Activated CD4-positive, alpha-beta T cell treated with anti-CD3 and anti-CD28 coated beads, Interleukin-2, amount 50 U/mL, for 48 hours (primary cell): ENCODE measurements at regions not wholly inside any gene's neighbourhood (a gene's known extent, or its start where the extent isn't known, plus 50 kb on each side); places are given as distances from the start of the nearest gene placed in this dataset.

ENCODE experiments used
- DNase-seq, 2 experiments: peaks; one replicate each; pipeline ENCODE4 v3.0.0-alpha.2; 2020

DNA sequence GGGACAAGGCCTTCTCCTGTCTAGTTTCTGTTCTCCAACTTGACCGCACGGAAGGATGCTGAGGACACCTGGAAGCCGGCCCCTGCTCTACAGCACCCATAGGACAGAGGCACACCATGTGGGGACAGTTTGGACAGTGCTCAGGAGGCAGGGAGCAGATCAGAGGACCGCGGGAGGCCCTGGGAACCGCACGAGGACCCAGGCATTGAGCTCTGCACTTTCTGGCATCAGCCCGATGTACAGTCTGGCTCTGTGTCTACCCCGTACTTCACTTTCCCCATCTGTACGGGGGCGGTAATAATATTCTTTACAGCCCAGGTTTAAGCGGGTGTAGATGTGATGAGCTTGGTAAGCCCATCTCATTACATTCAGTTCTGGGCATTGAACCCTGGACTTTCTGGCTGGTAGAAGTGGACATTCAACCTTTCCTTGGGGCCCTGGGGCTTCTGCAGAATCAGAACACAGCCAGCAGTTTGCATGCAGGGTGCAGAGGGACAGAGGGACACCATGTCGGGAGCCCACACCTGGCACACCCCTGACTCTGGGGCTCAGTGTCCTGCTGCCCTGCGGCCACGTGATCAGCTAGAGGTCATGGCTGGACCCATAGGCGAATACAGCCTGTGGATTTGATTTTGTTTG is 258.7 kb downstream of the SEC14L1 start:
- DNase-seq, result no peak

DNA sequence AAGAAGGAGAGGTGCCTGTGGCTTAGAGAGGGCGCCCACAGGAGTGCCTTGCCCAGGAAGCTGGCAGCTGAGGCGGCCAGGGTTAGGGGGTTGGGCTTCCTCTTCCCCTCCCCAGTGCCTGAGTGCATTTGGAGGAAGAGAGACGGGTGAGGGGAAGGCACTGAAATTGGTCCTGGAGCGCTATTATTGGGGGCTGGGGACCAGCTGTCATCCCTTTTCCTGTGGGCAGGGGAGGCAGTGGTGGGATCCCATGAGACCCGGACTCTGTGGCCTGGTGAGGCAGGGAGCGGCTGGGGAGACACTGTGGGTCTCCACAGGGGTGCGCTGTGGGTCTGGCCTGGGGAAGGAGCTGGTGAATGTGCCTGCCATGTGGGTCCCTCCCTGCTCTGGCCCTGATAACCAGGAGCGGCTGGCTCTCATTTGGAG is 259.7 kb downstream of the SEC14L1 start:
- peak; percentile 85 to 89 for DNase-seq

DNA sequence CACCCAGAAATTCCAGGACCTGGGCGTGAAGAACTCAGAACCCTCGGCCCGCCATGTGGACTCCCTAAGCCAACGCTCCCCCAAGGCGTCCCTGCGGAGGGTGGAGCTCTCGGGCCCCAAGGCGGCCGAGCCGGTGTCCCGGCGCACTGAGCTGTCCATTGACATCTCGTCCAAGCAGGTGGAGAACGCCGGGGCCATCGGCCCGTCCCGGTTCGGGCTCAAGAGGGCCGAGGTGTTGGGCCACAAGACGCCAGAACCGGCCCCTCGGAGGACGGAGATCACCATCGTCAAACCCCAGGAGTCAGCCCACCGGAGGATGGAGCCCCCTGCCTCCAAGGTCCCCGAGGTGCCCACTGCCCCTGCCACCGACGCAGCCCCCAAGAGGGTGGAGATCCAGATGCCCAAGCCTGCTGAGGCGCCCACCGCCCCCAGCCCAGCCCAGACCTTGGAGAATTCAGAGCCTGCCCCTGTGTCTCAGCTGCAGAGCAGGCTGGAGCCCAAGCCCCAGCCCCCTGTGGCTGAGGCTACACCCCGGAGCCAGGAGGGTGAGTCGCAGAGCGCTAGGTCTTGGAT is 261.5 kb downstream of the SEC14L1 start:
- no peak for DNase-seq

DNA sequence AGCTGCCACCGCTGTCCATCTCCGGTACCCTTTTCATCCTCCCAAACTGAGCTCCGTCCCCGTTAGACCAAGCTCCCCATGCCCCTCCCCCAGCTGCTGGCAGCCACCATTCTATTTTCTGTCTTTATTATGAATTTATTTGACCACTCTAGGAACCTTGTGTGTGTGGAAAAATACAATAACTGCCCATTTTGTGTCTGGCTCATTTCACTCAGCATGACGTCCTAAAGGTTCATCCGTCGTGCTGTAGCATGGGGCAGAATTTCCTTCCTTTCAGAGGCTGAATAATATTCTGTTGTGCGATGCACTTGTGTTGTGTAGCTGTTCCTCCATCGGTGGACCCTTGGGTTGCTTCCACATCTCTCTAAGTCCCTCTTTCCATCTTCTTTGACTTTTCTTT is 263.1 kb downstream of the SEC14L1 start:
- no peak for DNase-seq

DNA sequence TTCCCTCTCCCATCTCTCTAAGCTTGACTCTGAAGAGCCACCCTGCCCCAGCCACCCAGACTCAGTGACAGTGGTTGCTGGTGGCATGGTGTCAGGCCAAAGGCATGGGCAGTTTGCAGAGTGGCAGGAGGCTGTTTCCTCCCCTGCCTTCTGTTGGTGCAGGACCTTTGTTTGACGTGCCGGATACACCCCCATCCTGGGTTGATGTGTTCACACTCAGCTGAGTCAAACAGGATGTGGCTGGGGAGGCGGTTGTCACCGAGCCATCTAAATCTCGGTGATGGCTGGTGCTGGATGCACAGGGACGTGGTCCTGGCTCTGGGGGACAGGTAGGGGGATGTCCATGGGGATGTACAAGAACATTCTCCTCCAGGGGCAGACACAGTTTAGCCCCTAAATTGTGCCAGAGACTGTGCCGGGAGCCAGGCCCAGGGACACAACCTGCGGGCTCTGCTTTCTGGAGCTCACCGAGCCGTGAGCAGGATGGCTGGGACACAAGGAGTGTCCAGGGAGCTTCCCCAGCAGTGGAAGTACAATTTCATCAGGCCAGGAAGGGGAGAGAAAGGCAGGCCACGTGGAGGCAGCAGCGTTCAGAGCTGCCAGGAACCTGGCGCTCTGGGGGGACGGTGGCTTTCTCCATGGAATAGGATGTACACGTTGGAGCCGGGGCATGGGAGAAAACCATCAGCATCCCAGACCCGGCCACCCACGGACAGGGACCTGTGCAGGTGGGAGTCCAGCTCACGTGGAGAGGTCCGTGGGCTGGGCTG is 264.2 kb downstream of the SEC14L1 start:
- peak; percentile 86 to 88 for DNase-seq

DNA sequence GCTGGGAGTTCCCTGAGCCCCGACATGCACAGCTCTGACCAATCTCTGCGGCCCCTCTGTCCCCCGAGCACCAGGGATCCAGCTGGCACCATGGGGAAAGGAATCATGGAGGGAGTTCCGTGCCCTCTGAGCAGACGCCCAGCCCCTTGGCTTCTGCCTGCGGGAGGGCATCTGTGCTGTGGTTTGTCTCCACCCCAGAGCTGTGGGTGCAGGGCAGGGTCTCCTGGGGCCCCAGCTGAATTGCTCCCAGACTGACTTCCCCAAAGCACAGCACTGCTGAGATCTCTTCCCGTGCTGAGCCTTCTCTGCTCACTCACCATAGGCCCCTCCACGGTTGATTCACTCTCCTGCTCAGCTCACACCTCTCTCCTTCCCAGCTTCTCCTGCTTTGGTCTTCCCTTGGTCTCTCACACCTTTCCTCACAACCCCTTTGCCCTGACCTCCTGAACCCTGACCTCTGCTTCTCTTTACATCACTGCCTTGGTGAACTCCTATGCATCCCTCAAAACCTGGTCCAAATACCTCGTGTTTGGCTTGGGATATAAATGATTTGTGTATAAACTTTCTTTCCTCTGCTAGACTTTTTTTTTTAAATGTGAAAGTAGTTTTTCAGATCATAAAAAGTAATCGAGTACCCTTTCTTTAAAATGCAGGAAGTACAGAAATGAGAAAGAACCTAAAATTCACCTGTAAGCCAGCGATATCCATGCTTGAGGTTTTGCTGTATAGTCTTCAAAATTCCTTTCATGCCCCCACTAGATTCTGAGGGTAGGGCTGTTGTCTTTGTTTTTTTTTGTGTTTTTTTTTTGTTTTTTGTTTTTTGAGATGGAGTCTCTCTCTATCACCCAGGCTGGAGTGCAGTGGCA is 265.3 kb downstream of the SEC14L1 start:
- no peak for DNase-seq

DNA sequence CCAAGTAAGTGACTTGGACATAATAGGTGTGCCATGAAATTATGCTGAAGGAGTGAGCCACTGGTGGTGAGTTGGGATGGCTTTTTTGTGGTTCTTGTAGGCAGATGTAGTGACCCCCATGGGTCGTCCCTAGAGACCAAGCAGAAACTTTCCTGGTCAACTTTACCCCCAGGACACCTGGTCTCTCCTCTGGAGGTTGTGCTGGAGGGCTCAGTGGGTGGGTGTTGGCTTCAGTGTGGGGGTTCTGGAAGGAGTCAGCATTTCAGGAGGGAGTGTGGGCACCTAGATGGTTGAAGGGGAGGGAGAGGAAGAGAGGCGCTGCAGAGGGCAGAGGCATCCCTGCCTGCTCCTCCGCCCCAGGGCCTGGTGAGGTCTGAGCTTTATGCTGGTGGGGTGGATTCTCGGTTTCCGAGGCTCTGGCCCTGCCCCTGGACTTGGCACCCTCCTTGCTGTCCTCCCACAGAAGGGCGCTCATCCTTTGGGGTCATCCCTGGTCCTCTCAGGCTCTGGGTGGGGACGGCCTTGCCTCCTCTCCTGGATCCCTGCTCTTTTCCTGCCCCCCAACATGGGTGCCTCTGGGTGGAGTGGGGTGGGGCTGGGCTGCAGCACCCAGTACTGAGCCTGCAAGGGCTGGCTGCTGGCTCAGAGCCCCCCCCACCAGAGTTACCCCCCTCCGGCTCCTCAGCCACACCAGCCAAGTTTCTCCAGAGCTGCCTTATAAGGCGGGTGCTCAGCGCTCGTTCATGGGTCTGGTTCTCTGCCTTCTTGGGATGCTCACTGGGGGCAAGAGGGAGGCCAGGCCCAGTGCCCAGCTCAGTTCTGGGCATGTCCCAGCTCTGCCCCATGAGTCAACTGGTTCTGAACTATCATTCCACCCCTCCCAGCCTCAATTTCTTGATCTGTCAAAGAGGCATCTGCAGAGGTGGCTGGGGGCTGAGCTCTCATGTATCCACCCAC is 266.8 kb downstream of the SEC14L1 start:
- no peak for DNase-seq

DNA sequence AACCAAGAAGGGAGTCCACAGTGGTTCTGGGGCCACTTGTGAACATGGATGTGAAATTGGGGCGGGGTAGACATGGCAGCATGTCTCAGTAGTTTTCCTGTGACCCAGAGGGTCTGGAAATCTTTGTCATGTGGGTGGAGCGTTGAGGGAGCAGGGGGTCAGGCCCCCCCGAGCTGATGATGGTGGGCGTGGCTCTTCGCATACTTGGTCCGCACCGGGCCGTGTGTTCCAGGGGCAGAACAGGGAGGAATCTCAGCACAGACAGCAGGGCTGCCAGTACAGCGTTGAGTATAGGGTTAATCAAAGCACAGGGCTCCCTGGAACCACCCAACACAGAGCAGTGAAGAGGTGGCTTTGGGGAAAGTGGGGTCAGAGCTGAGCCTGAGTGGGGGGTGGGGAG is 267.5 kb downstream of the SEC14L1 start:
- DNase-seq, result no peak

DNA sequence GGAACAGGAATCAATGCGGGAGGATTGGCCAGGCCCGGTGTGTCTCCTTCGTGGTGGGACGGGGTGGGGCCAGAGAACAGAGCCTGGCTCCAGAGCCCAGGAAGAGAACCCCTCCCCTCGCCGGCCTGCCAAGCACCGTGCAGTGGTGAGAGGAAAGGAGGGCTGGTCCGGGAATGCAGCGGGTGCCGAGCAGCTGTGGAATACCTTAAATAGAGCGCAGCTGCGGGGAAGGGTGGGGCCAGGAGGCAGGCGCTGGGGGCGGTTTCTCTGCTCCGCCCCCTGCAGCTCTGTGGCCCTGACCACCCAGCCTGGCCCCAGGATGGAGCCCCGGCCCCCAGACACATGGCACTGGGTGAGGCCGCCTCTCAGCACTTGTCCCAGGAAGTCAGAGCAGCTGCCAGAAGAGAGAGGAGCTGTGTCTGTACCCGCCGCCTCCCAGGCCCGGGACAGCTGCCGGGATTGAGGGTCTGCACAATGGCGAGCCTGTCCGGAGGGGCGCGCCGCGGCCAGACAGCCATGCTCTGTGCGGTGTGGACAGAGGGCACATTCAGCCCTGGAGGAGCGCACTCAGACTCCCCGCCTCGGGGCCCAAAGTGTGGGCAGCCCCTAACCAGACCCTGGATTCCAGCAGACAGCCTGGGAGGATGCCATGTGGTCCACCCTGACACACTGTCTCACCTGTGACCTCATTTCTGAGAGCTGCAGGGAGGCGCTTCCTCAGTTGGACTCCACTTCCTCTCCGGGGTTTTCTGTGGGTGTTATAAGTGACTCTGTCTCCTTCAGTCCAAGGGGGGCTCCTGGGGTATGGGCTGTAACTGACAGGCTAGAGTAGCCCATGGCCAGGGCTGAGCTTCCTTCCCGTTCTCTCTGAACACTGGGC is 268.8 kb downstream of the SEC14L1 start:
- DNase-seq, result no peak

DNA sequence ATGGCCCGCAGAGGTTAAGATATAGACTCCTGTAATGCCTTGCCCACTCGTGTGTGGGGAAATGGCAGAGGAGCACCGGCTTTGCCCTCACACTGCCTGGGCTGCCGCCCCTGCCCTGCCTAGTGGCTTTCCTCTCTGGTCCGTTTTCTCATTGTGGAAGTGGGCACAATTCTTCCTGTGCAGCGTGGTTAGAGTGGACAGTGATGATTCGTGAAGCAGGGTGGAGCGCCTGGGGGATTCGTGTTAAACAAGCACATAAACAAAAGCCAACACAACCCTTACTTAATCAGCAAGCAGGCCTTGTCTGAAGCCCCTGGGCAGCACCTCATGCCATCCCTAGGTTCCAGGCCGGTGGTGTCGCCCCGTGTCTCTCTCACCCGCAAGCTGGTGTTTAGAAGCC is 269.7 kb downstream of the SEC14L1 start:
- DNase-seq, result no peak

DNA sequence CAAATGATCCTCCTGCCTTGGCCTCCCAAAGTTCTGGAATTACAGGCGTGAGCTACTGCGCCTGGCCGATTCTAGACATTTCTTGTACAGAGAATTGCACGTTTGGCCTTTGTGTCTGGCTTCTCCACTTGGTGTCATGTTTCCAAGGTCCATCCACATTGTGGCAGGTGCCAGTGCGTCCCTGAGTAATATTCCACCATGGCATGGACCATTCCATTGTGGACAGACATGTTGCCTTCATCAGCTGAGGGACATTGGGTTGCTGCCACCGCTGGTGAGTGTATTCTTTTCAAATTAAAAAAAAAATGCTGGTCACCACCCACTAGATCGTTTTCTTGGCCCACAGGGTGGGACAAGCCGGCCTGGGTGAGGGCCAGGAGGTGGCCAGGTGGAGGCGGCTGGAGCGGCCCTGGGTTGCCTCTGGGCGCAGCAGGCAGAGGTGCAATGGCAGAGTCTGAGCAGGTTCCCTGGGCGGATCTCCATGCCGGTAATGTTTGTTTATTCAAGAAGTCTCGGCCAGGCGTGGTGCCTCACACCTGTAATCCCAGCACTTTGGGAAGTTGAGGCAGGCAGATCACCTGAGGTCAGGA is 274.1 kb downstream of the SEC14L1 start:
- DNase-seq, result no peak

DNA sequence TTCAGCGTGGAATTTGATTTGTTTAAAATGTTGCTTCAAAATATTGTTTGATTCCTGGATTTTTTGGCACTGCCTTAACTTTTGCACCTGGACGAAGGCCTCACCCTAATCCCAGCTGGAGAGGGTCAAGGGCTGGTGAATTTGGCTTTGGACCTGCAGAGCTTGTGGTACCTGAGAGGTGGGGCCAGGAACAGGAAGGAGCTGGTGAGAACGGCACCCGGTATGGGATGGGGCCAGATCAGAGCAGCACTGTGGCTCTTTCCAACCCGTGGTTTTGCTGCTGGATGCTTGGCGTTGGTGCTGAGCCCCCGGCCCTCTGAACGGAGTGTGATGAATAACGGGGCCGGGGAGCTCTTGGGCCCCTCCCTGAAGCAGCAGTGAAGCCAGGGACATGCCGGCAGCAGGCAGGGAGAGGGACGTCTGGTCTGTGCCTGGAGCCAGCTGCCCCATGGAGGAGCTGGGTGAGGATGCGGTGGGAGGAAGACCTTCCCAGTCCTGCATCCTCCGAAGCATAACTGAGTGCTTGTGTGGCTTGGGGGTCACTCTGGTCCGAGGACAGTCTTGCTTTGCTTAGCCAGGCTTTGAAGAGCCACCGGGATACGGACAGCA is 275.4 kb downstream of the SEC14L1 start:
- DNase-seq, result no peak

DNA sequence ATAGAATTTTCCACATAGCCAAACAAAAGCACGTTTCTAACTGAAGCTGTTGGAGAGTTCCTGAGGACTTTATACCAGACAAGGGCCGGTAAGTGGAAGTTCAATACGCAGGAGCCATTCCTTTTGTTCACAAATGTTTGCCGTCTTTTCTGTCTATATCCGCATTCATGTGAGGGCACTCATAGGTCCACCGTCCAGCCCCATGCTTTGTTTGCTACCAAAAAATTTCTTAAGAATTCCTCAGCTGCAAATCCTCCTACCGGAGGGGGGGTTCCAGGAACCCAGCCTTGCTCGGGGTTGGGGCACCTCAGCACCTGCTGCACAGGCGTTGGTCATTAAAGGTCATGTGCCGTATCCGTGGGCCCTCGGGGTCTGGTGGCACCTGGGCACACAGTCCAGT is 276.8 kb downstream of the SEC14L1 start:
- DNase-seq, result no peak

DNA sequence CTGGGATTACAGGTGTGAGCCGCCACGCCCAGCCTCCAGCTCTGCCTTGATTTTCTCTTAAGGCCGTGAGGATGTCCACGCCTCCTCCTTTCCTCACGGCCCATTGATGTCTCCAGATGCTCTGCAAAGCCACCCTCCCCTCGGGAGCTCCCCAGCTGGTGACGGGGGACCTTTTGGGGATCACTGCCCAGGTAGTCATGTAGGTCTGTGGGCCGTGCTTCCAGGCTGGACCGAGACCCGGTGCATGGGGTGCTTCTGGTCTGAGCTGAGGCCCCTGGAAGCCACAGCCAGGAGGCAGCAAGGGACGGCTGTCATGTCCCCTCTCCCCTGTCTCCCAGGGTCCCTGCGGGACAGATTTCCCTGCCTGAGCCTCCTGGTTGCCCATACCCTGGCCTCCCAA is 277.8 kb downstream of the SEC14L1 start:
- no peak for DNase-seq

DNA sequence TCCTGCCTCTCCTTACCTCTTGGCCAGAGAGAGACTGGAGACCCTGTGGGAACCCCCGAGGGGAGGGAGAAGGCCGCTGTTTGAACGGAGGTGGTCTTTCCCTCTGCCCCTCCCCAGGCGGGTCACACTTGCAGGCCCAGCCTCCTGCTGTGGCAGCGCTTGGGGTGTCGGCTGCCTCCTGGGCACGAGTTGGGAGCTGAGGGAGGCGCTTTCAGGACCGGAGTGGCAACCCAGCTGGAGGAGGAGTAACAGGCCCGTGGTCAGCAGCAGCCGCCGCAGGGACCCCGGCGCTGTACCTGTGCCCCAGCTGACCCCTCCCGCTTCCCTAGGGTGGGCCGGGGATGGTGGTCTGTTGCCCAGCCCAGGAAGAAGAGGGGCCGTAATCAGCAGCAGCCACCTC is 278.3 kb downstream of the SEC14L1 start:
- no peak for DNase-seq

DNA sequence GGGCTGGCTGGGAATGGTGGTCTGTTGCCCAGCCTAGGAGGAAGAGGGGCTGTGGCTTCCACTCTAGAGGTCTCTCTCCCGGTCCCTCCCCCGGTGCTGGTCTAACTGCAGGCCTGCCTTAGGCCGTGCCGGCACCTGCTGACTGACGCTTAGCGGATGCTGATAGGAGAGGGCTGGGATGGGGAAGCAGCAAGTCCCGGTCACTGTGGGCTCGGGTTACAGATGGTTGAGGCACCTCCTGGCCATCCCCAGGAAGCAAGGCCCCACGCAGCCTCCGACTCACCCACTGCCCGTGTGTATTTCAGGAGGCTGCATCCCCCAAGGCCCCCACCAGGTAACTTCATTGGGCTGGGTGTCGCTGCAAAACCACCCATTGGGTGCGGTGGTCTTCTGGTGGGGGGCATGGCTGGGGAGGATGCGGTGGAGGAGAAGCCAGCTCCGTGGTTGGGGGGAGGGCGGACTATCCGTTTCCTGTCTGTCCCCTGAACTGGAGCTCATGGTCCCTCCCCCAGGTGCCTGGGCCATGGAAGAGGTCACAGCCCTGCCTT is 278.9 kb downstream of the SEC14L1 start:
- no peak for DNase-seq

DNA sequence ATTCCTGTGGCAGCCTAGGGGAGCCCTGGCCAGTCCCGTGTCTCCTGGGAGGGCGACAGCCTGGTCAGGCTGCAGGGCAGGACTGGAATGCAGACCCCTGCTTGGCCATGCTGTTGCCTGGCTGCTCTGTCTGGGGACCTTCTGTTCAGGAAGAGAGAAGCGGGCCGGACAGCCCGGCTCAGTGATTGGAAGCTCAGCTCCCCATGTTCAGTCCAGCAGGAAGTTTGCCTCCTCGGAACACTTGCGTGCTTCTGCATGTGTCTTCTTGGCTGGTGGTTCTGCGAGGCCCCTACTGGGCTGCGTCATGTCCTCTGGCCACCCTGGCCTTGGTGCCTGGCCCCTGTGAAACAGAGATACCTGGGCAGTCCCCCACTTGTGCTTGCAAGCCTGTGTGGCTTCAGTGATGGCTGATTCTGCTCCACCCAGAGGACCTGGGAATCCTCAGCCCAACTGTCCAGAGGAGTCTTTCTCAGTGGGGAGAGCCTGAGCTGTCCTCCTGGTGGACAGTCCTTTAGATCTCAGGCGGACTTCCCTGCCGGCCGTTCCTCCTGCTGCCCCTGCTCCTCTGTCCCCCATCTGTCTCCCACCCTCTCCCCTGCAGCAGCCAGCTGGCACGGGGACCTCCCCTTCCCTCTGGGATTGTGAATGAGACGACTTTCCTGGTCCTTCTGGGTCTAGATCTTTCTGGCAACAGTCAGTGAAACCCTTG is 279.5 kb downstream of the SEC14L1 start:
- no peak for DNase-seq

DNA sequence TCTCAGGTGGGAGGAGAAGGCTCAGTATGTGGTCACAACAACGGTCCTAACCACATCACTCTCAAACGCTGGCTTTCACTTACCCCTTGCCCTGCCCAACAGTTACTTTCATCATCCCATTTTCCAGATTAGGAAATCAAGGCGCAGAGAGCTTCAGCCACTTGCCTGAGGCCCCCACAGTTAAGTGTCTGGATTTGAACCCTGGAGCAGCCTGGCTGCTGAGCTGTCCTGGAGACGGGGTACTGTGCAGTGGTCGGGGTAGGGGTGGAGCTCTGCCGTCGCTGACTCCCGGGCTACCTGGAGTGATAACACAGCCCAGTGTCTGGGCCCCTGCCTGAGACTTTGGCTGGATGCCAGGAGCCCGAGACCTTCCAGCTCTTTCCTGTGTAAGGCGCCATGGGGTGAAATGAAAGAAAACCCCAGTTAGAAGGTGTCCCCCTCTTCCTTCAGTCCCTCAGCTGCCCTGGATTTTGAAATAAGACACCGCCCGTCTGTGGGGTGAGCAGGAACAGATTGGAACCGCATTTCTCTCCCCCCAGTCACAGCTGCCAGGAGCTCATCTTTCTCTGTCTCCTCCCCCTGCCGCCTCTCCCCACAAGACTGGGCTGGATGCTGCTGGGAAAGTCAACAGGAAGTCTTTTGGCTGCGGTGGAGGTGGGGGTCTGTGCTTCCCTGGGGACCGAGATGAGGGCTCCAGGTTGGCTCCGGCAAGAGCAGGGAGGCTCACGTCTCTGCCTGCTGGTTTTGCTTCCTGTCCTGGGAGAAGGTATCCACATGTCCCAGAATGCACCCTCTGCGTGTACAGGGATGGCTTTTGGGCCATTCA is 280.2 kb downstream of the SEC14L1 start:
- DNase-seq, result peak in 1 of 2 experiments; percentile 57
